ENCODE measurements at regions not wholly inside any gene's neighbourhood (a gene's known extent, or its start where the extent isn't known, plus 50 kb on each side); places are given as distances from the start of the nearest gene placed in this dataset.

DNA sequence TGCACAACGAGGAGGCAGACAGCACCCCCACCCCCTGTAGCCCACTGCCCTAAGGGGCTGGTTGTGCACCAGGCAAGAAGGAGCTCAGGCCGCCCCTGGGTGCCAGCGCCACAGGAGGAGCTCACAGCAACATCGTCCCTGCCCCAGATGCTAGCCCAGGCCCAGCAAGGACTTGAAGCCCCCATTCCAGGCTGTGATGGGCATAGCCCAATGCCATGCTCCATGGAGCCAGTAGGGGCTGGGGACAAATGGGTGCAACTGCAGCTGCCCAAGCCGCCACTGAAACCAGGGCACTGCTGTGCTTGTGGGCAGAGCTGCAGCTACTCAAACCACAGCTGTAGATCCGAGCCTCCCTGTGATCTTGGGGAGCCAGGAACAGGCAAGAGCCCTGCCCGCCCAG lies 241.3 kb upstream of the GIMD1 start:
- ChIA-PET CTCF (no interaction called here), RAD21 (ENCODE audit: unreplicated experiment) (no interaction called here), POLR2A (no interaction called here), SMC1A (ENCODE audit: uncharacterized antibody, unreplicated experiment) (interaction anchor here (0.8 to 1.2 kb wide), 2 partner anchors 18 to 304 kb away, joined by 3 read pairs; no protein-coding TSS in a partner anchor)
- no peak for DNase-seq (ENCODE audit: low read depth, low spot score)
- Histone ChIP-seq H3K4me3 (no peak overlapping the region), H3K36me3 (ENCODE audit: control insufficient read depth in 2 of 2, insufficient read depth in 2 of 2, low read length in 1 of 2) (no peaks in the 10 kb centered on the region), H3K9me3 (replicated peaks; ENCODE audit: control insufficient read depth, insufficient read depth, low read length) (no peaks in the 10 kb centered on the region), H3K27me3 (replicated peaks in 1 of 2; ENCODE audit: control insufficient read depth in 2 of 2, insufficient read depth in 2 of 2, low read length in 1 of 2) (no peaks in the 10 kb centered on the region), H3K27ac (ENCODE audit: control insufficient read depth, insufficient read depth) (no peak overlapping the region), H4K20me1 (ENCODE audit: control insufficient read depth, insufficient read depth) (no peaks in the 10 kb centered on the region), H3K79me2 (ENCODE audit: control insufficient read depth, insufficient read depth, low read length) (no peaks in the 10 kb centered on the region), H3K4me1 (ENCODE audit: control insufficient read depth, insufficient read depth, low read length) (no peaks in the 10 kb centered on the region), H3K9ac (ENCODE audit: control insufficient read depth, insufficient read depth, low read length) (no peak overlapping the region), H3K4me2 (ENCODE audit: control insufficient read depth, insufficient read depth) (no peak overlapping the region), H2AFZ (ENCODE audit: control insufficient read depth, low read depth, low read length) (no peak overlapping the region)
- in situ Hi-C loops (cut with MboI), result no loop called here
- FAIRE-seq, result no peak
- intact Hi-C loops (cut with micrococcal nuclease; ENCODE audit: unreplicated experiment), result no loop called here
- TF ChIP-seq SREBF1 (IDR thresholded peaks at IDR 0.05; ENCODE audit: low read length) (no peak), JUND (IDR thresholded peaks at IDR 0.05; ENCODE audit: low read depth, low read length) (no peak), KAT2A (conservative IDR thresholded peaks at IDR 0.05; ENCODE audit: control insufficient read depth, low read depth, low read length) (no peak), CEBPB (IDR thresholded peaks at IDR 0.05; ENCODE audit: borderline replicate concordance in 1 of 2, low read depth in 2 of 2, low read length in 2 of 2) (no peak), TBL1XR1 (IDR thresholded peaks at IDR 0.05; ENCODE audit: low read depth, low read length) (no peak), SMAD5 (IDR thresholded peaks at IDR 0.05; ENCODE audit: low read depth) (no peak), PML (IDR thresholded peaks at IDR 0.05; ENCODE audit: low read length) (no peak), PAX5 (IDR thresholded peaks at IDR 0.05; ENCODE audit: borderline replicate concordance, low read depth, low read length) (no peak), TCF3 (IDR thresholded peaks at IDR 0.05; ENCODE audit: borderline replicate concordance, insufficient read depth, low read depth, low read length) (no peak), BACH1 (IDR thresholded peaks at IDR 0.05; ENCODE audit: borderline replicate concordance) (no peak), CREM (IDR thresholded peaks at IDR 0.05; ENCODE audit: low read depth) (no peak), SMARCA5 (IDR thresholded peaks at IDR 0.05) (no peak), FOS (IDR thresholded peaks at IDR 0.05; ENCODE audit: borderline replicate concordance, extremely low read depth, insufficient read length) (no peak), EZH2 (IDR thresholded peaks at IDR 0.05; ENCODE audit: borderline replicate concordance, control insufficient read depth, low read depth, low read length) (no peak), HDAC2 (IDR thresholded peaks at IDR 0.05) (no peak), RCOR1 (conservative IDR thresholded peaks at IDR 0.05; ENCODE audit: low read depth, low read length) (no peak)
- TF ChIP-seq, protein P1, sequence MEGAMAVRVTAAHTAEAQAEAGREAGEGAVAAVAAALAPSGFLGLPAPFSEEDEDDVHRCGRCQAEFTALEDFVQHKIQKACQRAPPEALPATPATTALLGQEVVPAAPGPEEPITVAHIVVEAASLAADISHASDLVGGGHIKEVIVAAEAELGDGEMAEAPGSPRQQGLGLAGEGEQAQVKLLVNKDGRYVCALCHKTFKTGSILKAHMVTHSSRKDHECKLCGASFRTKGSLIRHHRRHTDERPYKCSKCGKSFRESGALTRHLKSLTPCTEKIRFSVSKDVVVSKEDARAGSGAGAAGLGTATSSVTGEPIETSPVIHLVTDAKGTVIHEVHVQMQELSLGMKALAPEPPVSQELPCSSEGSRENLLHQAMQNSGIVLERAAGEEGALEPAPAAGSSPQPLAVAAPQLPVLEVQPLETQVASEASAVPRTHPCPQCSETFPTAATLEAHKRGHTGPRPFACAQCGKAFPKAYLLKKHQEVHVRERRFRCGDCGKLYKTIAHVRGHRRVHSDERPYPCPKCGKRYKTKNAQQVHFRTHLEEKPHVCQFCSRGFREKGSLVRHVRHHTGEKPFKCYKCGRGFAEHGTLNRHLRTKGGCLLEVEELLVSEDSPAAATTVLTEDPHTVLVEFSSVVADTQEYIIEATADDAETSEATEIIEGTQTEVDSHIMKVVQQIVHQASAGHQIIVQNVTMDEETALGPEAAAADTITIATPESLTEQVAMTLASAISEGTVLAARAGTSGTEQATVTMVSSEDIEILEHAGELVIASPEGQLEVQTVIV (IDR thresholded peaks at IDR 0.05; ENCODE audit: borderline replicate concordance, partially characterized antibody), result no peak
- TF ChIP-seq, protein P2, sequence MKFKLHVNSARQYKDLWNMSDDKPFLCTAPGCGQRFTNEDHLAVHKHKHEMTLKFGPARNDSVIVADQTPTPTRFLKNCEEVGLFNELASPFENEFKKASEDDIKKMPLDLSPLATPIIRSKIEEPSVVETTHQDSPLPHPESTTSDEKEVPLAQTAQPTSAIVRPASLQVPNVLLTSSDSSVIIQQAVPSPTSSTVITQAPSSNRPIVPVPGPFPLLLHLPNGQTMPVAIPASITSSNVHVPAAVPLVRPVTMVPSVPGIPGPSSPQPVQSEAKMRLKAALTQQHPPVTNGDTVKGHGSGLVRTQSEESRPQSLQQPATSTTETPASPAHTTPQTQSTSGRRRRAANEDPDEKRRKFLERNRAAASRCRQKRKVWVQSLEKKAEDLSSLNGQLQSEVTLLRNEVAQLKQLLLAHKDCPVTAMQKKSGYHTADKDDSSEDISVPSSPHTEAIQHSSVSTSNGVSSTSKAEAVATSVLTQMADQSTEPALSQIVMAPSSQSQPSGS (IDR thresholded peaks at IDR 0.05; ENCODE audit: low read length), result no peak
- WGBS (ENCODE audit: insufficient coverage, insufficient replicate concordance, low lambda C conversion rate, missing lambda C conversion rate), result 21% methylated on average over 7 of the region's 7 CpGs
- no TSS peak for BruUV-seq (replicated peaks)
- ATAC-seq, result no peak
